ENCODE measurements at regions not wholly inside any gene's neighbourhood (a gene's known extent, or its start where the extent isn't known, plus 50 kb on each side); places are given as distances from the start of the nearest gene placed in this dataset.

GRCh38 chr6:43900560-43900915 lies 130.5 kb downstream of the VEGFA start:
- no peak overlapping the region for H3K4me3 ChIP-seq (ENCODE audit: low read length)
- no peak for DNase-seq (ENCODE audit: low read depth)
- no peak for TF ChIP-seq CTCF (IDR thresholded peaks at IDR 0.05; ENCODE audit: insufficient read depth, low read depth, low read length, missing control alignments)

GRCh38 chr6:43899830-43900229 lies 129.8 kb downstream of the VEGFA start:
- no peak overlapping the region for H3K4me3 ChIP-seq (ENCODE audit: low read length)
- no peak for TF ChIP-seq CTCF (IDR thresholded peaks at IDR 0.05; ENCODE audit: insufficient read depth, low read depth, low read length, missing control alignments)
- DNase-seq (ENCODE audit: low read depth) = no peak

GRCh38 chr6:43898358-43899131 lies 128.5 kb downstream of the VEGFA start:
- no peak for TF ChIP-seq CTCF (IDR thresholded peaks at IDR 0.05; ENCODE audit: insufficient read depth, low read depth, low read length, missing control alignments)

GRCh38 chr6:43897571-43898302 lies 127.7 kb downstream of the VEGFA start:
- TF ChIP-seq CTCF (IDR thresholded peaks at IDR 0.05; ENCODE audit: insufficient read depth, low read depth, low read length, missing control alignments) = no peak
- no peak for DNase-seq (ENCODE audit: low read depth)
- H3K4me3 ChIP-seq (ENCODE audit: low read length) = no peak overlapping the region

More at GRCh38 chr6:43898358-43899131, 128.5 kb downstream of the VEGFA start:
- H3K4me3 ChIP-seq (ENCODE audit: low read length) = no peak overlapping the region
- no peak for DNase-seq (ENCODE audit: low read depth)

GRCh38 chr6:43896329-43897255 lies 126.6 kb downstream of the VEGFA start:
- DNase-seq (ENCODE audit: low read depth) = no peak
- H3K4me3 ChIP-seq (ENCODE audit: low read length) = no peak overlapping the region
- no peak for TF ChIP-seq CTCF (IDR thresholded peaks at IDR 0.05; ENCODE audit: insufficient read depth, low read depth, low read length, missing control alignments)

GRCh38 chr6:43895656-43896328 lies 125.8 kb downstream of the VEGFA start:
- no peak for TF ChIP-seq CTCF (IDR thresholded peaks at IDR 0.05; ENCODE audit: insufficient read depth, low read depth, low read length, missing control alignments)
- DNase-seq (ENCODE audit: low read depth) = no peak
- no peak overlapping the region for H3K4me3 ChIP-seq (ENCODE audit: low read length)

Data from epithelial cell of esophagus (primary cell).